ENCODE measurements at regions not wholly inside any gene's neighbourhood (a gene's known extent, or its start where the extent isn't known, plus 50 kb on each side); places are given as distances from the start of the nearest gene placed in this dataset.
"Not testable (repeated sequence)": the region's sequence is repeated elsewhere in the genome, so short reads cannot be mapped to it uniquely, and the experiment has no call there.

- DNase-seq: no peak
Observed at GRCh38 chr9:89675058-89675742, 70.4 kb downstream of the GADD45G start.

GRCh38 chr9:89676281-89676680 lies 71.5 kb downstream of the GADD45G start:
- no peak for DNase-seq

DNA sequence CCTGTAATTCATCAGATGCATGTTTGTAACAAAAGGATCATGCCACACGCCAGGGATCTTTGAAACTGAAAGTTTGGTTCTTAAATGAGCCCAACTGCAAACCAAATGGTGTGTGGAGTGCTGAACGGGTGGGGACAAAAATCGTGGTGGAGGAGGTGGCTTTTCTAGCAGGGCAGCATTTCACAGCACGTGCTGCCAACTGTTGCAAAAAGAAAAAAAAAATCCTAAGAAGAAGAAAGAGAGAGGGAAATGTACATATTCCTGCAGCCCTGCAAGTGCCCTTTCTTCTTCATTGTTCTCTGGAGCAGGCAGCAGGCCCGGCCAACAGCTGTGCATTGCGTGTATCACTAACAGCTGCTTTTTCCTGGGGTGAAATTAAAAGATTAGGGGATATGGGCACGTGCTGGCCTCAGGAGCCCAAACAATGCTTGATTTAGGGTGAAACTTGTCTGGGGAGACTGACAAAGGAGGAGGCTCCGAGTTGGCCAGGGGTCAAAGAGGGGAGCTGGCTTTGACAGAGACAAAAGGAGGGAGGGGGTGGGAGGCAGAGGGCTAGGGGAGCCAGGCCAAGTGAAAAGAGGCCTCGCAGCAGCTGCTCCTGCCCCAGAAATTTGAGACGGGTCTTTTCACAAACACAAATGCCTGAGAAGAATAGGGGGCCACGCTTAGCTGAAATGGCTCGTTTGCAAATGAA lies 73.0 kb downstream of the GADD45G start:
- no peak for DNase-seq

- no peak for DNase-seq
Observed at GRCh38 chr9:89678396-89679015, 73.7 kb downstream of the GADD45G start.

GRCh38 chr9:89679016-89679415 lies 74.2 kb downstream of the GADD45G start:
- no peak for DNase-seq

DNA sequence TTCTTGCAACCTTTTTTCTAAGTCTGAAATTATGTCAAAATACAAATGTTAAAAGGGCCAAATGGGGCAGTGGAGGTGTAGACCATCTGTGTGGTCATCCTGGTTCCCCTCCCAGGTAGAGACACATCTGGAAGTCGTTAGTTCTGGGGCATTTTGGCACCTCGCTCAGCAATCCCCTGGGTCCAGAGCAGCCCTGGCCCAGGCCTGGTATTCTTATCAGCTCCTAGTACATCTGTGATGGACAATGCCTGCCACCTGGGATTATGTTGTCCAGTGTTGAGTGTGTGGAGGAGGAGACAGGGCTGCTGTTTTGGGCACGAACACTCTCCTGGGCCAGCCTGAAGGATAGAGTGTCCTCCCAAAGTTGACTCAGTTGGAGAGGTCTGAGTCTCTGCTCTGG lies 74.8 kb downstream of the GADD45G start:
- DNase-seq: no peak

- no peak for DNase-seq
Observed at GRCh38 chr9:89680547-89681467, 76.0 kb downstream of the GADD45G start.

DNA sequence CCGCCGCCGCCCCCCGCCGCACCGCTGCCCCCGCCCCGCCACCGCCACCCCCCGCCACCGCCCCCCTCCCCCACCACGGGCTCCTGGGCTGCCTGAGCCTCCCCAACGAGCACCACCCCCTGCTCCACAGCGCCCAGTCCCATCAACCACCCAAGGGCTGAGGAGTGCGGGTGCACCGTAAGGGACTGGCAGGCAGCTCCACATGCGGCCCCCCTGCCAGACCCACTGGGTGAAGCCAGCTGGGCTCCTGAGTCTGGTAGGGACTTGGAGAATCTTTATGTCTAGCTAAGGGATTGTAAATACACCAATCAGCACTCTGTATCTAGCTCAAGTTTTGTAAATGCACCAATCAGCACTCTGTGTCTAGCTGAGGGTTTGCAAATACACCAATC lies 76.7 kb downstream of the GADD45G start:
- not testable (repeated sequence) for DNase-seq

GRCh38 chr9:89683626-89684025 lies 78.8 kb downstream of the GADD45G start:
- no peak for DNase-seq

GRCh38 chr9:89684218-89684617 lies 79.4 kb downstream of the GADD45G start:
- DNase-seq: no peak

DNA sequence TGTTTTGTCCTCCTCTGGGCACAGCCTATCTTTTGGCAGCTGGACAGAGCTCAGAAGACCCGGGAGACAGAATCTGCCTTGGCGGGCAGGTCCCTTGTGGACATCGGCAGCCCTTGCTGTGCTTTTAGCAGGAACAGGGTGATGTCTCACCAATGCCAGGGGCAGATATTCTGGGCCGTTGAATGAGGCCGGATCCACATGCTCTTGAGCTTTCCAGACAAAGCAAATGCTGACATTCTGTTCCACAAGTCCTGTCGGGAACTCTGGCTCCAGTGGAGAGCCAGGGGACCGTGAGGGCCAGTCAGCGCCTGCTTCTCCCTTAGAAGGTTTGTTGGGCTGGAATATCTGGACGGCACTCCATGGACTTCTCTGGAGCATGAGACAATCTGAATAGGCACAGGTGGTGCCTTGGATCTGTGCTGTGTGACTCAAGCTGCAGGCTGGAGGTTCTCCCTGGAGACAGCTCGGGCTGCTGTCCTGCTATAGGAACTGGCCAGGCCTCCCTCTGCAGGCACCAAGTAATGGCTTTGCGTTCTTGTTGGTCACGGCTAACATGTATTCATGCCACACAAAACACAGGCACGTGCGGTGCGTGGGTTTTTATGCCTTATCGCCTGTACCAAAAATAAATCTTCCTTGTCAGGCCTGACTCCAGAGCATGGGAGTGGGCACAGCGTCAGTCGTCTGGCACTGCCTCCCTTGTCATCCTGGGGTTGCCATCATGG lies 80.3 kb downstream of the GADD45G start:
- no peak for DNase-seq

DNA sequence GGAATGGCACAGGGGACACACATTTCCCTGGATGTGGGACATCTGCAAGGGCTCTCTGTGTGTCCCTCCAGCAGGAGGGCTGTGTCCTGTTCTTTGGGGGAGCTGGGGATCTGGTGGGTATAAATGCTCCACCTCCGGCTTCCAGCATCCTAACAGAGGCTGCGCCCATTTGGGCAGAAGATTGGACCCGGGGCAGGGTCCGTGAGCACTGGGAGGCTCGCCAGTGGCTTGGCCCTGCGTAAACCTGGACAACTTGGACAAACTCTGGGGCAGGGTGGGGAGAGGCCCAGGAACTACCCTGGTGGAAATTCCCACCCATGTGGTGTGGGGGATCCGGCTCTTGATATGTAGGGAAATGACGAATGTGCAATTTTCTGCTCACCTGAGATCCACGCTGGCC lies 80.9 kb downstream of the GADD45G start:
- DNase-seq: no peak

DNA sequence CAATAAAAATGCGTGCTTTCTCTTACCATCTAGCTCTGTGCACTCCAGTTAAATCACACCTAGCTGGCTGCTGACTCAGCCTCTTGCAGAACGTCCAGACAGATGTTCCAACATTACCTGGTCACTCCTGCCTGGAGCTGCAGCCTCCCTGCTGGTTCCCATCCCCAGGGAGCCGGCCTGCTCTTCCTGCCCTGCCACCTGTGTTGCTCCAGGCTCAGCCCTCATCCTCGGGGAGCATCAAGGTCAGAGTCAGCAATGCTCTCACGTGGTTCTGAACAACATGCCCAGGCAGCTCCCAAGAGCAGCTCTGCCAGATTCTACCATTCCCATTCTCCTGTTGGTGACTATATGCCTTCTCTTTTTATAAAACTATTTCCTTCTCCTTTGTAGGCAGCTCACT lies 81.3 kb downstream of the GADD45G start:
- no peak for DNase-seq

DNA sequence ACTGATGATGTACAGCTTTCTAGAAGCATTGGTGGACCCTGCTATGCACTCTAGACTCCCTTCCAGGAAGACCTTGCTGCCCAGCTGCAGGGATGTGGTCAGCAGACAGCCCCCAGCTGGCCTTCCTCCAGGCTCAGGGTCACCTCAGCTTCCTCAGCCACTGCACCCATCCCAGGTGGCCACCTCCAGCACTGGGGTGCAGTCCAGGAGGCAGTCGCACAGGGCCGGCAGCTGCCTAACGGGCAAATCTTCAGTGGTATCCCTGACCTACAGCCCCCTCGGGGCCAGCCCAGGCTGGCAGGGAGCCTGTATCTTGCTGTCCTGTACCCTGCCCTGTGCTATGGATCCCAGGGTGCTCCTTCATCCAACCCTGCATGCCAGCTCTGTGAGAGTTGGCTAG lies 81.8 kb downstream of the GADD45G start:
- no peak for DNase-seq

- DNase-seq: no peak
Observed at GRCh38 chr9:89687188-89687587, 82.4 kb downstream of the GADD45G start.

DNA sequence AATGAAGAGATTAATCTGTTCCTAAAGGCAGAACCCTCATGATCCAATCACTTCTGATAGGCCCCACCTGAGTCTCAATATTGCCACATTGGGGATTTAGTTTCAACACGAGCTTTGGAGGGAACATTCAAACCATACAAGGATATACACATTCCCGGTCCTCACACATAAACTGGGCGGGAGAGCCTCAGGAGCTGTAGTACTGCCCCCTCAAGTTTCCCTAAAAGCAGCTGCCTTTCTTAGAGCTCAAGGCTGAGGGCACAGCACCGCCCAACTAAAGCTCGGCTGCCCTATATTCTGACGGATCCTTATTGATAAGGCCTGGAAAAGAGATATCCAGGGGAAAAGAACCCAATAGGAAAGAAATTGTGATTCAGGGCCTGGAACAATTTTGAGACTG lies 83.0 kb downstream of the GADD45G start:
- no peak for DNase-seq

DNA sequence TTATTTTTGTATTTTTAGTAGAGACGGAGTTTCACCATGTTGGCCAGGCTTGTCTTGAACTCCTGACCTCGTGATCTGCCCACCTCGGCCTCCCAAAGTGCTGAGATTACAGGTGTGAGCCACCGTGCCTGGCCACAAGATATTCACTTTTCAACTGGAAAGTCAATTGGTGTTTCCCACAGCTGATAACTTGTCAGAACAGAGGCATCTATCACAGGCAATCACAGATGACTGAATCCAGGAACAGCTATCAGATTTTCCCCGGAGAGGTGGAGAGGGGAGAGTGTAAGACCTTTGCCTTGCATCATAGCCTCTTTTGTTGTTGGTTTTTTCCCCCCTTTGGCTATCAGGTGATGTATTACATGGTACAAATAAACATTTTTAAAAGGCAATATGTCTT lies 84.5 kb downstream of the GADD45G start:
- not testable (repeated sequence) for DNase-seq

DNA sequence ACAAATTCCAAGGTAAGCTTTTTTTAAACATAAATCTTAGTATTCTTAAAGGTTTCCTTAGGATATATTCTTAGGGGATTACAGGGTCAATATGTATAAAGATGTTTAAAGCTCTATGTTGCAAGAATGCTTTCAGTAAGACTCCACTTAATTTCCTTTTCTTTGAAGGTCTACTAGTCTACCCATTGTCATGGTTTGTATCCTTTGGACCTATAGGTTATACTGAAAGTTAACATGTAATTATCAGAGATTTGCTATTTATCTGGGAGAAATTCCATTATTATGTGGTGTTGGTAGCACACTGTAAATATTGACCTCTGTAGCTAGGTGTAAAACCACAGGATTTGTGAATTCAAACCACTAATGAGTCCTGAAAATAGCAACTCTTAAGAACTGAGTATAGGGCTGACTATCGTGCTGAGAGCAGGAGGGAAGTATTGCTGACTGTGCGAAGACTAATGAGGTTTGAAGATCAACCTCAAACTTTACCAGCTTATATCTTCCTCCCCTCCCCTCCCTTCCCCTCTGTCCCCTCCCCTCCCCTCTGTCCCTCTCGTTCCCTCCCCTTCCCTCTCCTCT lies 85.6 kb downstream of the GADD45G start:
- DNase-seq: no peak

DNA sequence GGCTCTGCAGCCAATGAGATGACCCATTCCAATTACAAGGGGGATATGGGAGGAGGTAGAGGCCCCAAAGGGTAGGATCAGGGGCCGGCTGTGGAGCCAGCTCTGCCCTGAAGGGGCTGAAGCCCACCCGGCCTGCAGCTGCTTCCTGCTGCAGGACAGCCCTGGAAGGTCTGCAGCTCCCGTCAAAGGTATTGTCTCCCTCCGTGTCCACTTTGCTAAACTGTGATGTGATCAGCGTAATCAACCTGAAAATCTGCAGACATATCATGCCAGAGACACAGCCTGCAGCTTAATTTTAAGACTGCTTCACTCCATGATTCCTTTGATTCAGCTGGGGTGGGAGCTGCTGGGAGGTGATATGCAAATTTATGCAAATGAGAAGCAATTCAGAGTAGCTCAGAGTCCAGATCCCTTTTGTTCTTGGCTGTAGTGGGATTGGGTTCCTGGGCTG lies 90.7 kb downstream of the GADD45G start:
- DNase-seq: no peak

DNA sequence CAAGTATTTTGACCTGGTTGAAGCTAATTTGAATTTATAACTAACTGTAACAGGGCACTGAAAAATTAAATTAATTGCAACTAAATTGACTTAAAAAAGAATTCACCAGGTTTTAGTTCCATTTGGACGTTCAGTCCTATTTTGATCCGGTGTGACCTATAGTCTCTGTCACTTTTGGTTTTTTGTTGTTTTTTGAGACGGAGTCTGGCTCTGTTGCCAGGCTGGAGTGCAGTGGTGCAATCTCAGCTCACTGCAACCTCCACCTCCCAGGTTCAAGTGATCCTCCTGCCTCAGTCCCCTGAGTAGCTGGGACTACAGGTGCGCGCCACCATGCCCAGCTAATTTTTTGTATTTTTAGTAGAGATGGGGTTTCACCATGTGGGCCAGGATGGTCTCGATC lies 91.2 kb downstream of the GADD45G start:
- not testable (repeated sequence) for DNase-seq

DNA sequence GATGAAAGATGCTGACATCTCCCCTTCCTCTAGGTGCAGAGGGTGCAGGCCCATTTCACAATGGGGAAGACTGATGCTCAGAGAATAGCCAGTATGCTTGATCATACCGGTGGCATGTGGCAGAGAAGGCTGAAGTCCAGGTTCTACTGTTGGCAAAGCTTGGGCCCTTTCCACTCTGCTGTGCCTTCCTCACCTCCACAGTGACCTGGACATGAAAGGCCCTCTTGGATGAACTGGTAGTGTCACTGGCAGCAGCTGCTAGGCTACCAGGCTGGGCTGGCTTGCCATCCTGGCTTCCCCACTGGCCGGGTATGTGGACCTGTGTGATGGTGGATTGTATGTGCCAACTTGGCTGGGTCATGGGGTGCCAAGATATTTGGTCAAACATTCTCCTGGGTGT lies 92.0 kb downstream of the GADD45G start:
- no peak for DNase-seq

GRCh38 chr9:89697553-89697952 lies 92.7 kb downstream of the GADD45G start:
- DNase-seq: no peak
